AG10803 (cell line): ENCODE measurements at regions not wholly inside any gene's neighbourhood (a gene's known extent, or its start where the extent isn't known, plus 50 kb on each side); places are given as distances from the start of the nearest gene placed in this dataset.
A peak's percentile ranks its signal among the peaks of the same experiment; 100 is the strongest.

ENCODE experiments used
- DNase-seq: peaks from one replicate; pipeline ENCODE4 v3.0.0; 2010; ENCODE audit warnings: low read depth
- H3K4me3 ChIP-seq: 2 replicates; pipeline ENCODE4 v1.5.1; 2011; ENCODE audit warnings: mild to moderate bottlenecking, low read length, control low read depth
- TF ChIP-seq, protein P1 (sequence below): conservative IDR thresholded peaks from 2 replicates; pipeline ENCODE4 v1.5.1; 2011; ENCODE audit warnings: mild to moderate bottlenecking, low read length, control low read depth, inconsistent platforms

DNA sequence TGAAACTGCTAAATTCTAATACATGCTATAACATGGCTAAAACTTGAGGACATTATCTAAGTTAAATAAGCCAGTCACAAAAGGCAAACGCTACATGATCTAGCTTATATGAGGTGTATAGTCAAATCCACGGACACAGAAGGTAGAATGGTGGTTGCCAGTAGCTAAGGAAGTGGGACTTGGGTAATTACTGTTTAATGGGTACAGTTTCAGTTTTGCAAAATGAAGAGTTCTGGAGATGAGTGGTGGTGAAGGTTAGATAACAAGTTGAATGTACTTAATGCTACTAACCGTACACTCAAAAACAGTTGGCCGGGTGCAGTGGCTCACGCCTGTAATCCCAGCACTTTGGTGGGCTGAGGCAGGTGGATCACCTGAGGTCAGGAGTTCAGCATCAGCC is 644.5 kb upstream of the DIPK2B start:
- TF ChIP-seq, protein P1, sequence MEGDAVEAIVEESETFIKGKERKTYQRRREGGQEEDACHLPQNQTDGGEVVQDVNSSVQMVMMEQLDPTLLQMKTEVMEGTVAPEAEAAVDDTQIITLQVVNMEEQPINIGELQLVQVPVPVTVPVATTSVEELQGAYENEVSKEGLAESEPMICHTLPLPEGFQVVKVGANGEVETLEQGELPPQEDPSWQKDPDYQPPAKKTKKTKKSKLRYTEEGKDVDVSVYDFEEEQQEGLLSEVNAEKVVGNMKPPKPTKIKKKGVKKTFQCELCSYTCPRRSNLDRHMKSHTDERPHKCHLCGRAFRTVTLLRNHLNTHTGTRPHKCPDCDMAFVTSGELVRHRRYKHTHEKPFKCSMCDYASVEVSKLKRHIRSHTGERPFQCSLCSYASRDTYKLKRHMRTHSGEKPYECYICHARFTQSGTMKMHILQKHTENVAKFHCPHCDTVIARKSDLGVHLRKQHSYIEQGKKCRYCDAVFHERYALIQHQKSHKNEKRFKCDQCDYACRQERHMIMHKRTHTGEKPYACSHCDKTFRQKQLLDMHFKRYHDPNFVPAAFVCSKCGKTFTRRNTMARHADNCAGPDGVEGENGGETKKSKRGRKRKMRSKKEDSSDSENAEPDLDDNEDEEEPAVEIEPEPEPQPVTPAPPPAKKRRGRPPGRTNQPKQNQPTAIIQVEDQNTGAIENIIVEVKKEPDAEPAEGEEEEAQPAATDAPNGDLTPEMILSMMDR = no peak
- no peak overlapping the region for H3K4me3 ChIP-seq
- DNase-seq = no peak

GRCh38 chrX:45843518-45843917 is 642.8 kb upstream of the DIPK2B start:
- TF ChIP-seq, protein P1 = no peak
- no peak overlapping the region for H3K4me3 ChIP-seq
- DNase-seq = no peak

DNA sequence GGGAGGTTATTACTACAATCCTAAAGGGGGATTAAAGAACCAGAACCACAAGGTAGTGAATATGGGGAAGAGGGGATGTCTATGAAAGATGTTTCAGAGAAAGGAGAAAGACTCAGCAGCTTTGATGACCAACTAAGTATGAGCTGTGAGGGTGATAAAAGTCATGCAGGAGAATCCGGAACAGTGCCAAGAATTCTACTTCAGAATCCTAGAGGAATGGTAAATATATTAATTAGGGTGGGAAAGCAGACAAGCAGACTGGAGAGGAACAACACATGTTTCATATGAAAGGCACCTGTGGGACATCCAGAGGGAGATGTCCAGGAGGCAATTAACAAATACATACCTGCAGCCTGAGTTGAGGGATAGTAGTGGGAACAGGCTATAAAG is 642.2 kb upstream of the DIPK2B start:
- peak; percentile 72 for DNase-seq
- TF ChIP-seq, protein P1 = no peak
- H3K4me3 ChIP-seq = no peak overlapping the region

GRCh38 chrX:45842207-45842925 is 641.7 kb upstream of the DIPK2B start:
- DNase-seq = peak; percentile 68
- no peak overlapping the region for H3K4me3 ChIP-seq
- TF ChIP-seq, protein P1 = no peak

DNA sequence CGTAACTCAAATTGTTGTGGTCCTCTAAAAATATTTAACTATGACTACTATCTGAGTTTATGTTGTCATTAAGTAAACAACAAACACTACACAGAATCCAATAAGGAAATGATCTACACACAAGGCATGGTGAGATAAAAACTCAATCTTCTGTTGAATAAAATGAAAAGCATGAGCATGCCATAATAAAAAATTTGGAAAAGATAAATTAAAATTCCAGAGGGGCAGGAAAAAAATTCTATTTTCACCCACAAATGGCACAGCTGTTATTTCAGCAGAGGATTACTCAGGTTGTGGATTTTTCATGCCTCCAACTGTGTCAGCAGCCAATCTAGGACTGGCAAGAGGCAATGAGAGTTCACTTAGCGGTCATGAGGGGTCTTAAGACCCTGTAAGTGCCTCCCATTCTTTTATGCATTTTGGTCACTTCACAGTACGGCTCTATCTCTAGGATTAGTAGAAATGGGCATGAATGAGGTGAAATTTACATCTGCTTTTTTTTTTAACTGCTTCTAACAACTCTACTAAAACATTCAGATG is 639.8 kb upstream of the DIPK2B start:
- no peak overlapping the region for H3K4me3 ChIP-seq
- DNase-seq = peak; percentile 73
- TF ChIP-seq, protein P1 = no peak

DNA sequence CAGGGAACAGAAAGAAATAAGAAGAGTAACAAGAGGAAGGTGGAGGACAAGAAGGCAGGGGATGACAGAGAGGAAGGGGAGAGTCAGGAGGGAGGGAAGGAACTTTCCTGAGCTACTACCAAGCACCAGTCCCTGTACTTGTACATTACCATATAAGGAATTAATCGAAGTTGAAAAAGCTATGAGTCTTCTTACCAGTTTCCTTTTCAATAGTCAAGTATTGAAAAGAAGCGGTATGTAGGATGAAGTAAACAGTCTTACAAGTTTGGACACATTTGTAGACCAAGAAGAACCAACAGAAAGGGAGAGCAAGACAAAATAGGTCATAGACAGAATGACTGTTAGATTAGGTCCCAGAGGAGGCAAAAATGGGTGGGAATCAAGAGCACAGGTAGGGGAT is 629.7 kb upstream of the DIPK2B start:
- no peak overlapping the region for H3K4me3 ChIP-seq
- TF ChIP-seq, protein P1 = no peak
- DNase-seq = no peak

GRCh38 chrX:45824471-45824870 is 623.8 kb upstream of the DIPK2B start:
- no peak overlapping the region for H3K4me3 ChIP-seq
- TF ChIP-seq, protein P1 = peak; percentile 79
- peak; percentile 86 for DNase-seq
